A673 (cell line): ENCODE measurements at regions not wholly inside any gene's neighbourhood (a gene's known extent, or its start where the extent isn't known, plus 50 kb on each side); places are given as distances from the start of the nearest gene placed in this dataset.

ENCODE experiments used
- BruUV-seq: library from RNA; stranded (reverse); fragments of 400-500 nt; replicated peaks from 2 replicates; lab custom pipeline; 2021; lab: Mats Ljungman, UMichigan
- CTCF ChIA-PET: fragments of 300-600 bp; sonication (Branson Sonifier 250); formaldehyde crosslinking; loops from one replicate; lab custom pipeline; 2022; ENCODE audit warnings: antibody characterized with exemption; lab: Charles Lee
- POLR2A ChIA-PET: fragments of 300-600 bp; sonication (Branson Sonifier 250); formaldehyde crosslinking; loops from one replicate; lab custom pipeline; 2022; ENCODE audit warnings: antibody characterized with exemption; ENCODE audit not compliant: low non-redundant PET; lab: Charles Lee
- DNase-seq: peaks from one replicate; pipeline ENCODE4 v3.0.0-alpha.2; 2015; ENCODE audit warnings: low spot score
- H3K27ac ChIP-seq: fragments of 200-600 bp; sonication (generic); 2 replicates; pipeline ENCODE4 v1.5.1; 2016; ENCODE audit warnings: mixed run types, low read depth, mild to moderate bottlenecking, mixed read lengths, antibody characterized with exemption, low read length; ENCODE audit not compliant: poor library complexity, severe bottlenecking
- H3K27me3 ChIP-seq: fragments of 200-600 bp; sonication (generic); replicated peaks from 2 replicates; pipeline ENCODE4 v1.6.1; 2017; ENCODE audit warnings: mixed run types, low read depth, mild to moderate bottlenecking, mixed read lengths, antibody characterized with exemption, low read length; ENCODE audit not compliant: insufficient read depth, poor library complexity
- H3K36me3 ChIP-seq: fragments of 200-600 bp; sonication (generic); 2 replicates; pipeline ENCODE4 v1.6.1; 2016; ENCODE audit warnings: mixed run types, mild to moderate bottlenecking, mixed read lengths, antibody characterized with exemption, low read length; ENCODE audit not compliant: insufficient read depth, poor library complexity, severe bottlenecking
- H3K4me1 ChIP-seq: fragments of 200-600 bp; sonication (generic); 2 replicates; pipeline ENCODE4 v1.6.1; 2017; ENCODE audit warnings: mixed run types, mild to moderate bottlenecking, mixed read lengths, antibody characterized with exemption, low read length; ENCODE audit not compliant: insufficient read depth, poor library complexity, severe bottlenecking
- H3K4me3 ChIP-seq: fragments of 200-600 bp; sonication (generic); 2 replicates; pipeline ENCODE4 v1.5.1; 2016; ENCODE audit warnings: low read depth, mixed run types, mild to moderate bottlenecking, mixed read lengths, low read length; ENCODE audit not compliant: poor library complexity, severe bottlenecking
- H3K9me3 ChIP-seq: fragments of 200-600 bp; sonication (generic); 2 replicates; pipeline ENCODE4 v1.6.1; 2016; ENCODE audit warnings: mixed run types, low read depth, mild to moderate bottlenecking, mixed read lengths, antibody characterized with exemption, low read length; ENCODE audit not compliant: poor library complexity, severe bottlenecking
- CTCF ChIP-seq: fragments of 300-800, 200-600 bp; sonication (generic); conservative IDR thresholded peaks from 2 replicates; pipeline ENCODE4 v1.5.1; 2017; ENCODE audit warnings: low read depth, mild to moderate bottlenecking, antibody characterized with exemption, low read length, moderate library complexity, mixed read lengths
- EZH2 ChIP-seq: fragments of 200-600 bp; sonication (generic); IDR thresholded peaks from 2 replicates; pipeline ENCODE4 v1.6.1; 2017; ENCODE audit warnings: borderline replicate concordance, low read depth, mild to moderate bottlenecking, mixed read lengths, antibody characterized with exemption, low read length; ENCODE audit not compliant: poor library complexity, severe bottlenecking
- intact Hi-C: fragments of 100-400 bp; cut with micrococcal nuclease; formaldehyde crosslinking; loops from one replicate; pipeline ENCODE4 v1.10.0; 2022; ENCODE audit not compliant: unreplicated experiment

DNA sequence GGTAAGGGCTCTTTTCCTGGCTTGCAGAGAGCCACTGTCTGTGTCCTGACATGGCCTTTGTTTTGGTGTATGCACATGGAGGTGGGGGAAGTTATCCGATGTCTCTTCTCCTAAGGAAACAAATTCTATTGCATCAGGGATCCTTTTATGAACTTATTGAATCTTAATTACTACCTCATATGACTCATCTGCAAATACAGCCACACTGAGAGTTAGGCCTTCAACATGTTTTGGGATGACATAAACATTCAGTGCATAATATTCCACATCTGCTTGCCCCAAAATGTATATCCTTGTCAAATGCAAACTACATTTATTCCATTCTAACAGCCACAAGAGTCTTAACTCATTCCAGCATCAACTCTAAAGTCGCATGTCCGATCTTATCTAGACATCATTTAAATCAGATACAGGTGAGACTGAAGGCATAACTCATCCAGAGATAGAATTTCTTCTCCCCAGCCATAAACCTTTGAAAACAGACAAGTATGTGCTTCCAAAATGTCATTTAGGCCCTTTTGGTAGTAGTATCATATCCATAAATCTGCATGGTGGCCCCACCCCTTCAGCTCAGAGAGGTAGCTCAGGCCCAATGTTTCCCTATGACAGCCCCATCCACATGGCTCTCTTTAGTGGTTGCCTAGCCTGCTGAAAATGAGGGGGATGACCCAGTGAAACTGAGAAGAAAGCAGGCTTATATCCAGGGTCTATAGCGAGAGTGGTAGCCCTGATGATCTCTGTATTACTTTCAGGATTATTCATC, 289.5 kb upstream of the ALCAM start:
- Histone ChIP-seq H3K27me3 (no peaks in the 10 kb centered on the region), H3K9me3 (no peaks in the 10 kb centered on the region), H3K4me3 (no peak overlapping the region), H3K4me1 (no peaks in the 10 kb centered on the region), H3K36me3 (no peaks in the 10 kb centered on the region), H3K27ac (no peak overlapping the region)
- no TSS peak for BruUV-seq
- POLR2A ChIA-PET: no interaction called here
- CTCF ChIA-PET: no interaction called here
- intact Hi-C loops: no loop called here
- DNase-seq: no peak
- TF ChIP-seq EZH2 (no peak), CTCF (no peak)

DNA sequence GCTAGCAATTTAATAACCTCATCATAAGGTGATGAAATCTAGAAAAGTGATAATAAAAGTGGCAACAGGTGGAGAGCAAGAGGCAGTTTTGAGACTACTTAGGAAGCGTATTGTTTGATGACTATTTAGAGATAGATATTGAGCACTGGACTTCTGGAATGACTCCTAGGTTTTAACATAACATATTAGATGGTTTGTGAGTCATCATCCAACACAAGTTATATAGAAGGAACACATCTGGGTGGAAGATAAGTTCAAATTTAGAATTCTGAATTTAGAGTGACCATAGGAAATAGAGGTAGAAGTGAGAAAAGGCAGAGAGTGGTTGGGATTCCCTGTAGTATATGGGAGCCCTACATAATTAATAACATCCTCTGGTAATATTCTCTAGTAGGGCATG, 282.8 kb upstream of the ALCAM start:
- Histone ChIP-seq H3K4me3 (no peak overlapping the region), H3K4me1 (no peaks in the 10 kb centered on the region), H3K27me3 (no peaks in the 10 kb centered on the region), H3K9me3 (no peaks in the 10 kb centered on the region), H3K36me3 (no peaks in the 10 kb centered on the region), H3K27ac (no peak overlapping the region)
- DNase-seq: no peak
- ChIA-PET POLR2A (no interaction called here), CTCF (no interaction called here)
- TF ChIP-seq EZH2 (no peak), CTCF (no peak)
- intact Hi-C loops: no loop called here
- no TSS peak for BruUV-seq

DNA sequence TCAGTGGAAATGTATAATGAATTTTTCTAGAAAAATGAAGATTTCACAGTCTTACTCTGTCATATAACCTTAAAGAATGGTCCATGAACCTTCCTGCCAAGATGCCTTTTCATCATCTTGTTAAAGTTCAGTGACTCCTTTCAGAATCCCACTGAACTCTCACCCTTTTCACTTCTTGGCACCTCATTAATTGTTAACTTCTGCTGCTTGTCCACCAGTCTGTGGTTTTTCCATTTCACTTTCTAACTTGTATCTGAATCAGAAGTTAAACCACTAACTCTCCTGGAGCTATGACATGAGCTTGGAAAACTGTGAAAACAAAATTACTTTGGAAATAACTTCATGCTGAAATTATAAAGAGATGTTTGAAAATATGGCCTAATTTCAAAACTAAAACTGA, 281.2 kb upstream of the ALCAM start:
- Histone ChIP-seq H3K27me3 (no peaks in the 10 kb centered on the region), H3K9me3 (no peaks in the 10 kb centered on the region), H3K4me1 (no peaks in the 10 kb centered on the region), H3K36me3 (no peaks in the 10 kb centered on the region), H3K27ac (no peak overlapping the region), H3K4me3 (no peak overlapping the region)
- ChIA-PET POLR2A (no interaction called here), CTCF (no interaction called here)
- intact Hi-C loops: no loop called here
- no peak for TF ChIP-seq CTCF
- no peak for TF ChIP-seq EZH2
- no TSS peak for BruUV-seq
- no peak for DNase-seq
